ENCODE measurements at regions not wholly inside any gene's neighbourhood (a gene's known extent, or its start where the extent isn't known, plus 50 kb on each side); places are given as distances from the start of the nearest gene placed in this dataset.

GRCh38 chr4:100130964-100131363, 59.3 kb downstream of the DDIT4L start:
- Histone ChIP-seq H3K9me3 (ENCODE audit: low read depth) (no peaks in the 10 kb centered on the region), H3K4me3 (no peak overlapping the region), H3K79me2 (ENCODE audit: insufficient read depth) (no peaks in the 10 kb centered on the region), H3K9ac (no peak overlapping the region), H2AFZ (peak overlapping the region; percentile 34; the same call in 1 of the 2 replicates), H3K9me2 (ENCODE audit: insufficient read depth) (no peaks in the 10 kb centered on the region), H3F3A (ENCODE audit: insufficient read depth) (no peaks in the 10 kb centered on the region), H4K20me1 (ENCODE audit: insufficient read depth) (no peaks in the 10 kb centered on the region), H3K4me1 (ENCODE audit: insufficient read depth) (no peaks in the 10 kb centered on the region), H3K4me2 (ENCODE audit: unreplicated experiment) (no peak overlapping the region), H3K27me3 (replicated peaks; ENCODE audit: insufficient read depth) (no peaks in the 10 kb centered on the region), H3K27ac (no peak overlapping the region), H3K36me3 (ENCODE audit: low read depth) (no peaks in the 10 kb centered on the region)
- TF ChIP-seq EZH2phosphoT487 (IDR thresholded peaks at IDR 0.05; ENCODE audit: insufficient read depth, low read depth): no peak
- no peak for DNase-seq
- in situ Hi-C loops (cut with MboI): no loop called here
- WGBS, 2 experiments (ENCODE audit: low coverage in 1 of 2, low lambda C conversion rate in 2 of 2, missing lambda C conversion rate in 2 of 2): 39 to 49% methylated on average over 1 of the region's 1 CpG

GRCh38 chr4:100130491-100130890, 59.8 kb downstream of the DDIT4L start:
- no peaks in the 10 kb centered on the region for H4K20me1 ChIP-seq (ENCODE audit: insufficient read depth)
- in situ Hi-C loops (cut with MboI): no loop called here
- no peak overlapping the region for H3K4me3 ChIP-seq
- no peak for TF ChIP-seq EZH2phosphoT487 (IDR thresholded peaks at IDR 0.05; ENCODE audit: insufficient read depth, low read depth)
- no peak for TF ChIP-seq EZH2 (IDR thresholded peaks at IDR 0.05; ENCODE audit: insufficient read depth, poor library complexity, severe bottlenecking)
- no peak for DNase-seq
- 33 to 47% methylated on average over 4 of the region's 4 CpGs for WGBS, 2 experiments (ENCODE audit: low coverage in 1 of 2, low lambda C conversion rate in 2 of 2, missing lambda C conversion rate in 2 of 2)
- H2AFZ ChIP-seq: peak overlapping the region; percentile 34; the same call in 1 of the 2 replicates
- H3K27me3 ChIP-seq (replicated peaks; ENCODE audit: insufficient read depth): no peaks in the 10 kb centered on the region
- H3K9me2 ChIP-seq (ENCODE audit: insufficient read depth): no peaks in the 10 kb centered on the region
- no peak overlapping the region for H3K4me2 ChIP-seq (ENCODE audit: unreplicated experiment)
- no peaks in the 10 kb centered on the region for H3K9me3 ChIP-seq (ENCODE audit: low read depth)
- H3K36me3 ChIP-seq (ENCODE audit: low read depth): no peaks in the 10 kb centered on the region
- no peaks in the 10 kb centered on the region for H3K4me1 ChIP-seq (ENCODE audit: insufficient read depth)
- H3K79me2 ChIP-seq (ENCODE audit: insufficient read depth): no peaks in the 10 kb centered on the region
- H3F3A ChIP-seq (ENCODE audit: insufficient read depth): no peaks in the 10 kb centered on the region
- H3K9ac ChIP-seq: no peak overlapping the region
- no peak overlapping the region for H3K27ac ChIP-seq

GRCh38 chr4:100129774-100130173, 60.5 kb downstream of the DDIT4L start:
- Histone ChIP-seq H3K79me2 (ENCODE audit: insufficient read depth) (no peaks in the 10 kb centered on the region), H3K27ac (no peak overlapping the region), H4K20me1 (ENCODE audit: insufficient read depth) (no peaks in the 10 kb centered on the region), H2AFZ (no peak overlapping the region), H3F3A (ENCODE audit: insufficient read depth) (no peaks in the 10 kb centered on the region), H3K4me1 (ENCODE audit: insufficient read depth) (no peaks in the 10 kb centered on the region), H3K9me2 (ENCODE audit: insufficient read depth) (no peaks in the 10 kb centered on the region), H3K9me3 (ENCODE audit: low read depth) (no peaks in the 10 kb centered on the region), H3K27me3 (replicated peaks; ENCODE audit: insufficient read depth) (no peaks in the 10 kb centered on the region), H3K36me3 (ENCODE audit: low read depth) (no peaks in the 10 kb centered on the region), H3K9ac (no peak overlapping the region), H3K4me2 (ENCODE audit: unreplicated experiment) (no peak overlapping the region), H3K4me3 (no peak overlapping the region)
- WGBS, 2 experiments (ENCODE audit: low coverage in 1 of 2, low lambda C conversion rate in 2 of 2, missing lambda C conversion rate in 2 of 2): 42 to 48% methylated on average over 4 of the region's 4 CpGs
- TF ChIP-seq EZH2phosphoT487 (IDR thresholded peaks at IDR 0.05; ENCODE audit: insufficient read depth, low read depth): no peak
- TF ChIP-seq EZH2 (IDR thresholded peaks at IDR 0.05; ENCODE audit: insufficient read depth, poor library complexity, severe bottlenecking): no peak
- DNase-seq: no peak
- in situ Hi-C loops (cut with MboI): no loop called here

- Histone ChIP-seq H3K27me3 (replicated peaks; ENCODE audit: insufficient read depth) (no peaks in the 10 kb centered on the region), H3K9me2 (ENCODE audit: insufficient read depth) (no peaks in the 10 kb centered on the region), H3K4me2 (ENCODE audit: unreplicated experiment) (no peak overlapping the region), H3K9ac (no peak overlapping the region), H3K9me3 (ENCODE audit: low read depth) (no peaks in the 10 kb centered on the region), H3F3A (ENCODE audit: insufficient read depth) (no peaks in the 10 kb centered on the region), H3K4me3 (no peak overlapping the region), H4K20me1 (ENCODE audit: insufficient read depth) (no peaks in the 10 kb centered on the region), H2AFZ (no peak overlapping the region), H3K79me2 (ENCODE audit: insufficient read depth) (no peaks in the 10 kb centered on the region), H3K27ac (no peak overlapping the region), H3K4me1 (ENCODE audit: insufficient read depth) (no peaks in the 10 kb centered on the region), H3K36me3 (ENCODE audit: low read depth) (no peaks in the 10 kb centered on the region)
- in situ Hi-C loops (cut with MboI): no loop called here
- TF ChIP-seq EZH2phosphoT487 (IDR thresholded peaks at IDR 0.05; ENCODE audit: insufficient read depth, low read depth) (no peak), EZH2 (IDR thresholded peaks at IDR 0.05; ENCODE audit: insufficient read depth, poor library complexity, severe bottlenecking) (no peak)
- DNase-seq: no peak
- 57 to 75% methylated on average over 2 of the region's 2 CpGs for WGBS, 2 experiments (ENCODE audit: low coverage in 1 of 2, low lambda C conversion rate in 2 of 2, missing lambda C conversion rate in 2 of 2)
These were observed 61.9 kb downstream of the DDIT4L start for GRCh38 chr4:100128338-100128737.

GRCh38 chr4:100124715-100125114, 65.6 kb downstream of the DDIT4L start:
- Histone ChIP-seq H3K9me3 (ENCODE audit: low read depth) (no peaks in the 10 kb centered on the region), H3K79me2 (ENCODE audit: insufficient read depth) (no peaks in the 10 kb centered on the region), H3K36me3 (ENCODE audit: low read depth) (no peaks in the 10 kb centered on the region), H3K9me2 (ENCODE audit: insufficient read depth) (no peaks in the 10 kb centered on the region), H3K27me3 (replicated peaks; ENCODE audit: insufficient read depth) (no peaks in the 10 kb centered on the region), H3K9ac (no peak overlapping the region), H2AFZ (no peak overlapping the region), H3F3A (ENCODE audit: insufficient read depth) (no peaks in the 10 kb centered on the region), H3K4me3 (no peak overlapping the region), H3K4me2 (ENCODE audit: unreplicated experiment) (no peak overlapping the region), H4K20me1 (ENCODE audit: insufficient read depth) (no peaks in the 10 kb centered on the region), H3K4me1 (ENCODE audit: insufficient read depth) (no peaks in the 10 kb centered on the region), H3K27ac (no peak overlapping the region)
- 13 to 24% methylated on average over 2 of the region's 2 CpGs for WGBS, 2 experiments (ENCODE audit: low coverage in 1 of 2, low lambda C conversion rate in 2 of 2, missing lambda C conversion rate in 2 of 2)
- in situ Hi-C loops (cut with MboI): loop anchor here (25.0 kb wide), 1 partner anchor 613 kb away; no protein-coding TSS in a partner anchor
- no peak for DNase-seq
- TF ChIP-seq EZH2 (IDR thresholded peaks at IDR 0.05; ENCODE audit: insufficient read depth, poor library complexity, severe bottlenecking): no peak
- TF ChIP-seq EZH2phosphoT487 (IDR thresholded peaks at IDR 0.05; ENCODE audit: insufficient read depth, low read depth): no peak
